Adrenal gland (tissue), 9 donors: ENCODE measurements at regions not wholly inside any gene's neighbourhood (a gene's known extent, or its start where the extent isn't known, plus 50 kb on each side); places are given as distances from the start of the nearest gene placed in this dataset.
A peak's percentile ranks its signal among the peaks of the same experiment; 100 is the strongest.

Source experiments
- DNase-seq, 7 donors: peaks; one replicate each; pipeline ENCODE4 v3.0.0-alpha.2; 2019 to 2020
- H3K27ac ChIP-seq, 5 donors: fragments of 200-600 bp; sonication (generic) in 4 of 5; 1 replicate in 3 of 5; 2 replicates in 2 of 5; pipeline versions ENCODE4 v1.5.1 to v1.8.0; 2016 to 2020; ENCODE audit warnings: mild to moderate bottlenecking in 1 of 5
- H3K27me3 ChIP-seq: fragments of 200-600 bp; 2 replicates; pipeline ENCODE4 v1.8.0; 2021
- H3K36me3 ChIP-seq, 2 donors: fragments of 200-600 bp; replicated peaks in 1 of 2; 1 replicate in 1 of 2; 2 replicates in 1 of 2; pipeline versions ENCODE4 v1.5.1 to v1.8.0; 2018 to 2022
- H3K4me1 ChIP-seq, 2 donors: fragments of 200-600 bp; replicated peaks in 1 of 2; 1 replicate in 1 of 2; 2 replicates in 1 of 2; pipeline versions ENCODE4 v1.5.1 to v1.8.0; 2018 to 2021
- H3K4me3 ChIP-seq, 4 donors: fragments of 200-600 bp; sonication (generic) in 3 of 4; one replicate each; pipeline ENCODE4 v1.5.1; 2016 to 2018
- H3K9me3 ChIP-seq, 3 donors: fragments of 200-600 bp; sonication (generic) in 1 of 3; replicated peaks in 1 of 3; 1 replicate in 2 of 3; 2 replicates in 1 of 3; pipeline versions ENCODE4 v1.5.1 to v1.8.0; 2016 to 2021
- CTCF ChIP-seq, 6 experiments: fragments of 450-650 bp in 4 of 6; fragments of 200-600 bp in 2 of 6; sonication (generic) in 1 of 6; IDR thresholded peaks; 1 replicate in 5 of 6; 2 replicates in 1 of 6; pipeline versions ENCODE4 v1.5.1 to v1.8.0; 2016 to 2021; ENCODE audit warnings: antibody characterized with exemption in 6 of 6, mild to moderate bottlenecking in 2 of 6, moderate library complexity in 1 of 6
- POLR2A ChIP-seq, 2 donors: fragments of 450-650 bp; IDR thresholded peaks; one replicate each; pipeline ENCODE4 v1.6.1; 2017; ENCODE audit warnings: antibody characterized with exemption in 2 of 2, mild to moderate bottlenecking in 2 of 2, moderate library complexity in 1 of 2
- WGBS, 4 donors: extraction: QIAGEN DNeasy Blood & Tissue Kit in 2 of 4; methylation state at CpG; one replicate each; pipeline versions ENCODE4 v1.1.5 to v1.1.7; 2013 to 2017; 5-methylcytosine and 5-hydroxymethylcytosine counted together
- intact Hi-C, 2 donors: fragments of 100-400 bp; cut with DNase I; formaldehyde crosslinking; loops; one replicate each; pipeline versions ENCODE4 v1.14.1 to v1.15.0; 2022 to 2023
- donor health status: healthy with polysubstance abuse.
- donor health status: Bipolar disorder and iron deficiency.
- donor health status: DM: yes; HTN: yes; CAD: no.
- donor health status: DM: no; HTN: no; CAD: no.
- donor health status: DM: no; HTN: no; CAD: no.

- DNase-seq = peak in 1 of 7 donors; percentile 23
- TF ChIP-seq POLR2A (IDR thresholded peaks at IDR 0.05) = no peak
- no peak for TF ChIP-seq CTCF (IDR thresholded peaks at IDR 0.05)
Observed at GRCh38 chr5:35313291-35313690, 83.0 kb upstream of the PRLR start.

GRCh38 chr5:35312267-35312666, 82.0 kb upstream of the PRLR start:
- 76 to 97% (median 83%) methylated on average over 1 of the region's 1 CpG for WGBS, 4 donors
- Histone ChIP-seq H3K9me3 (peaks cover 0 to 4% (median 0%) of the 10 kb centered on the region in 3 donors), H3K4me3 (no peak overlapping the region), H3K27ac (no peak overlapping the region), H3K4me1 (peaks cover 0 to 12% of the 10 kb centered on the region in 2 donors), H3K36me3 (no peaks in the 10 kb centered on the region), H3K27me3 (no peaks in the 10 kb centered on the region)
- intact Hi-C loops = no loop called here
- DNase-seq = no peak
- TF ChIP-seq POLR2A (IDR thresholded peaks at IDR 0.05) (no peak), CTCF (IDR thresholded peaks at IDR 0.05) (no peak)

More at GRCh38 chr5:35313291-35313690, 83.0 kb upstream of the PRLR start:
- Histone ChIP-seq H3K36me3 (no peaks in the 10 kb centered on the region), H3K4me3 (no peak overlapping the region), H3K27ac (no peak overlapping the region), H3K4me1 (peaks cover 0 to 12% of the 10 kb centered on the region in 2 donors), H3K9me3 (peaks cover 0 to 4% (median 0%) of the 10 kb centered on the region in 3 donors), H3K27me3 (no peaks in the 10 kb centered on the region)
- WGBS, 4 donors = 14 to 54% (median 36%) methylated on average over 2 of the region's 2 CpGs
- intact Hi-C loops = no loop called here

GRCh38 chr5:35309365-35310130, 79.3 kb upstream of the PRLR start:
- peak overlapping the region in 2 of 5 donors; percentile 4 to 8 for H3K27ac ChIP-seq

GRCh38 chr5:35308421-35308820, 78.1 kb upstream of the PRLR start:
- Histone ChIP-seq H3K4me3 (no peak overlapping the region), H3K27me3 (no peaks in the 10 kb centered on the region), H3K36me3 (no peaks in the 10 kb centered on the region), H3K27ac (no peak overlapping the region), H3K9me3 (peaks cover 0 to 4% (median 0%) of the 10 kb centered on the region in 3 donors), H3K4me1 (peaks cover 0 to 12% of the 10 kb centered on the region in 2 donors)
- intact Hi-C loops = no loop called here
- DNase-seq = peak; percentile 31 to 59 (median 35)
- WGBS, 4 donors = 32 to 43% (median 35%) methylated on average over 2 of the region's 2 CpGs
- no peak for TF ChIP-seq POLR2A (IDR thresholded peaks at IDR 0.05)

More at GRCh38 chr5:35309365-35310130, 79.3 kb upstream of the PRLR start:
- Histone ChIP-seq H3K9me3 (peaks cover 0 to 4% (median 0%) of the 10 kb centered on the region in 3 donors), H3K4me3 (no peak overlapping the region), H3K27me3 (no peaks in the 10 kb centered on the region), H3K36me3 (no peaks in the 10 kb centered on the region), H3K4me1 (peaks cover 0 to 12% of the 10 kb centered on the region in 2 donors)
- WGBS, 4 donors = 44 to 50% (median 48%) methylated on average over 7 of the region's 7 CpGs
- TF ChIP-seq POLR2A (IDR thresholded peaks at IDR 0.05) (no peak), CTCF (IDR thresholded peaks at IDR 0.05) (no peak)
- no peak for DNase-seq
- intact Hi-C loops = no loop called here
